ENCODE measurements at regions not wholly inside any gene's neighbourhood (a gene's known extent, or its start where the extent isn't known, plus 50 kb on each side); places are given as distances from the start of the nearest gene placed in this dataset.

GRCh38 chr5:125263356-125263755, 516.9 kb upstream of the ZNF608 start:
- TF ChIP-seq CTCF (IDR thresholded peaks at IDR 0.05) (no peak), POLR2A (IDR thresholded peaks at IDR 0.05) (no peak)

All from lower leg skin (tissue), 3 donors.